ENCODE measurements at regions not wholly inside any gene's neighbourhood (a gene's known extent, or its start where the extent isn't known, plus 50 kb on each side); places are given as distances from the start of the nearest gene placed in this dataset.

DNA sequence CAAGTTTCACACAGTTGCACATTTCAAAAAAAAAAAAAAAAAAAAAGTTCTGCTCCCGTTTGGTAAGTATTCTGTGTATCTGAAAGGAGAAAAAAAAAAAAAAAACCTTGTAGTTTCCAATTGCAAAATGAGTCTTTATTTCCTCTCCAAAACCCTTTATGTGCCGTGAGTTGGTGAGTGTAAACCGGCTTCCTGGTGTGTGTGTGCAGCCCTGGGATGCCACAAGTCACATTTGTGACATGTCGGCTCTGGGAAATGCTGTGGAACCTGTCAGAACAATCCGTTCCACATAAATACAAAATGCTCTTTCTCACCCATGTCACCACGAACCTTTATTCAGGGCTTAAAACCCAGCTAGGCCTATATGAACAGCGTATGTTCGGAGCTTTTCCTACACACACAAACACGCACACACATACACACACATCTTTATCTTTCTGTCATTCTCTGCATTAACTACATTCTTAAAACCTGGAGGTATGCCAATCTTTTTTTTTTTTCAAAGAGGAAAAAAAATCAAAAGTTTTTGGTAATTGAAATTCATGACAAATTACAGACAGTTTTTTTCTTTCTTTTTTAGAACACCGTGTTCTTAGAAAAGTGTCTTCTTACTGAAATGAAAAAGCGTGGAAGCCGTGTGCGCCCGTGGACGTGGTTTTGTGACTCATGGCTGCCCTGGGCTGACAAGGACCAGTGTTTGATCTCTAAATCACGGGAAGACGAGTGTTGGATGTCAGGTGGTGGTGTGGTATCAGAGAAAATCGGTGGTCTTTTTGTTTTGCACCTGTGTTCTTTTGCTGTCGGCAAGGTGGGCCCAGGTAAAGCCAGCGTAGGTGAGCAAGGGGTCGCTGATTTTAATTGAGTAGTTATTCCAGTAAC lies 612.0 kb downstream of the VRK1 start:
- intact Hi-C loops (cut with micrococcal nuclease), result loop anchor here (1.0 to 10.0 kb wide), 10 partner anchors 29 to 1856 kb away; no protein-coding TSS in a partner anchor

DNA sequence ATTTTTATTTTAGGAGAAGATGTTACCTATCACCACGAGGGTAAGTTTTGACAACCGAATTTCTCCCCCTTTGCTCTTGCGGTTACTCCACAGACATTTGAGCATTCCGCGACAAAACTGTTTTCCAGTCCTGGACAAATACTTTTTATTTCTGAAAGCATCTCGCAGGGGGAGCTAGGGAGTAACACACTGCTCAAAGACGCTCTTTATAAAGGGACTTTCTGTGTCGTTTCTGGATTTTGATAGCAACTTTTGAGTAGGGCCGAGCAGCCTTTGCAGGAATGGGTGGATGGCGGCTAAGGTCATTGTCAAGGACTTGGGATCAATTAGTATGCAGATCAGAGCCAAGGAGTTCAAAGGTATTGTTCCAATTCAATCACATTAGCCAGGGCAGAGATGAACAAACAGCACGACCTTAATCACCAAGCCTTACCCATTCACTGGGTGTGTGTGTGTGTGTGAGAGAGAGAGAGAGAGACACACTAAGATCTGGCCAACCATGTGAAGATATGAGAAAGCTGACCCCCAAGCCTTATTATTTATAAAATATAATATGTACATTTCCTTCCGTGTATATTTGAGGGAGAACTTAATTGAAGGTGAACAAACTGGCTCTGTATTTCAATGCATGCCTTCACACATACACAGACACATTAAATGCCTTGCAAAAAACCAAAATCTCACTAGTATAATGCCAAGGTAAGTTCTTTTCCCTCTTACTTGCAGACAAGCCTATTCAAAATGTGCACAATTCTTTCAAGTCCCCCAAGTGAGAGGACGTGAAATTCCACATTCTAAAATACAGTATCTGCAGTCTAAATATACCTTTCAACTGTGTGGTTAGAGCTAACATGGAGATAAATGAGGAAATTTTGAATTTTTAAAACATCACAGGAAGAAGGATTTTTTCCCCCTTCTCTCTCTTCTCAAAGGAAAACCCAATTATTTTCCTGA lies 613.8 kb downstream of the VRK1 start:
- no peaks in the 10 kb centered on the region for H3K9me3 Mint-ChIP-seq
- intact Hi-C loops (cut with micrococcal nuclease), result no loop called here
- peaks cover 38% of the 10 kb centered on the region for H3K4me1 Mint-ChIP-seq (ENCODE audit: low read depth)
- no peaks in the 10 kb centered on the region for H3K36me3 Mint-ChIP-seq (ENCODE audit: low read depth)
- DNase-seq (ENCODE audit: low spot score), result no peak
- no peak overlapping the region for H3K27ac Mint-ChIP-seq
- H3K27me3 Mint-ChIP-seq (ENCODE audit: low read depth), result no peaks in the 10 kb centered on the region
- H3K4me3 Mint-ChIP-seq (ENCODE audit: low read depth), result no peak overlapping the region

More for the DNA sequence above, 612.0 kb downstream of the VRK1 start:
- peak; percentile 56 for DNase-seq (ENCODE audit: low spot score)
- Mint-ChIP-seq H3K27me3 (ENCODE audit: low read depth) (no peaks in the 10 kb centered on the region), H3K4me1 (ENCODE audit: low read depth) (peaks cover 32% of the 10 kb centered on the region), H3K9me3 (no peaks in the 10 kb centered on the region), H3K36me3 (ENCODE audit: low read depth) (no peaks in the 10 kb centered on the region), H3K4me3 (ENCODE audit: low read depth) (peak overlapping the region; percentile 64), H3K27ac (peak overlapping the region; percentile 92)

DNA sequence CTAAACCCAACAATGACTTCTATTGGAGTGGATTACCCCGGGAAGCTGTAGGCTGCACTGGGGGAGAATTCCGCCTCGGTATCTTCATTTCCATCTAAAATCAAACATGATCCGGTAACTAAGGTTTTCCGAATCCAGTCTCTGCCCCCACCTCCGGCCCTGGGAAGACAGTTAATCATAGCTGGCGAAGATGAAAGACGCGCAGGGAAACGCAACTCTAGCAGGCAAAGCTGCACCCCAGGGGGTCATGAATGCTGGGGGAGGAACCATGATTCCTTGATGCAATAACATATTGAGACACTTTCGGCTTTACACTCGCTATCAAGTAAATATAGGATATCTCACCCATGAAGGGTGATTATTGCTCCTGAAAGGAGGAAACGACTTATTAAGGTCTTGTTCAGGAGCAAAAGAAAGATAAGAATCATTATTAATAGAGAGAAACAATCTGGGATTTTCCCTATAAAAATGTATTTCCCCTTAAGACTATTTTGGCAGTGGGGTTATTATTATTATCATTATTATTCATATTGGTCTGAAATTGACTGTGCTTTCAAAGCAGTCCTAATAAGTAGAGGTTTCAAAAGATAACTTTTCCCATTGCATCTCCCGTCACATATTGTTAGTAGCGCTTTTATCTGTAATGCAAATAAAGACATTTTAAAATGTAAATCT lies 614.9 kb downstream of the VRK1 start:
- Mint-ChIP-seq H3K4me1 (ENCODE audit: low read depth) (peaks cover 48% of the 10 kb centered on the region), H3K36me3 (ENCODE audit: low read depth) (no peaks in the 10 kb centered on the region), H3K27me3 (ENCODE audit: low read depth) (no peaks in the 10 kb centered on the region), H3K4me3 (ENCODE audit: low read depth) (no peak overlapping the region), H3K9me3 (no peaks in the 10 kb centered on the region), H3K27ac (no peak overlapping the region)
- DNase-seq (ENCODE audit: low spot score), result no peak
- intact Hi-C loops (cut with micrococcal nuclease), result no loop called here

DNA sequence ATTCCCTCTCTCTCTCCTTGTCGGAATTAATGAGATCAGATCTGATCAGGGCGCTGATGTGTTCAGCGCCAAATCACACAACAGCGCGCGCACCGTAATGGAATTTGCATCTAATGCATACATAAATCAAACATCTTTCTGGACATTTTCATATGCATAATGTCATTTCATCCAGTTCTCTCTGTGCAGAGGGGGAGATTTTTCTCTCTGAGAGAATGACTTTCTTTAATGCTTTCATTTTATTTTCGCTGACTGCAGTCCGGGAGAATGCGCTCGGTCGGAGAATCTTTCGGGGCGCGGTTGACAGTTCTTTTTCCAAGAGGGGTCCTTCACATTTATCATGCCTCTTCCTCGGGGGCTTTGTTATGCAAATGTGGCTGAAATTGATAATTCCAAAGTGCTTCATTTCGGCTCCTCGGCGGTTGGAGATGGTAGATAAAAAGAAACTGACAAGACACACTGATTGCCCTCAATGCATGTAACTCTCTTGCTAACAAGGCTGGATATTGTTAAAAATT lies 615.9 kb downstream of the VRK1 start:
- Mint-ChIP-seq H3K4me3 (ENCODE audit: low read depth) (no peak overlapping the region), H3K27ac (no peak overlapping the region), H3K27me3 (ENCODE audit: low read depth) (no peaks in the 10 kb centered on the region), H3K9me3 (no peaks in the 10 kb centered on the region), H3K4me1 (ENCODE audit: low read depth) (peaks cover 47% of the 10 kb centered on the region), H3K36me3 (ENCODE audit: low read depth) (no peaks in the 10 kb centered on the region)
- no peak for DNase-seq (ENCODE audit: low spot score)
- intact Hi-C loops (cut with micrococcal nuclease), result no loop called here

DNA sequence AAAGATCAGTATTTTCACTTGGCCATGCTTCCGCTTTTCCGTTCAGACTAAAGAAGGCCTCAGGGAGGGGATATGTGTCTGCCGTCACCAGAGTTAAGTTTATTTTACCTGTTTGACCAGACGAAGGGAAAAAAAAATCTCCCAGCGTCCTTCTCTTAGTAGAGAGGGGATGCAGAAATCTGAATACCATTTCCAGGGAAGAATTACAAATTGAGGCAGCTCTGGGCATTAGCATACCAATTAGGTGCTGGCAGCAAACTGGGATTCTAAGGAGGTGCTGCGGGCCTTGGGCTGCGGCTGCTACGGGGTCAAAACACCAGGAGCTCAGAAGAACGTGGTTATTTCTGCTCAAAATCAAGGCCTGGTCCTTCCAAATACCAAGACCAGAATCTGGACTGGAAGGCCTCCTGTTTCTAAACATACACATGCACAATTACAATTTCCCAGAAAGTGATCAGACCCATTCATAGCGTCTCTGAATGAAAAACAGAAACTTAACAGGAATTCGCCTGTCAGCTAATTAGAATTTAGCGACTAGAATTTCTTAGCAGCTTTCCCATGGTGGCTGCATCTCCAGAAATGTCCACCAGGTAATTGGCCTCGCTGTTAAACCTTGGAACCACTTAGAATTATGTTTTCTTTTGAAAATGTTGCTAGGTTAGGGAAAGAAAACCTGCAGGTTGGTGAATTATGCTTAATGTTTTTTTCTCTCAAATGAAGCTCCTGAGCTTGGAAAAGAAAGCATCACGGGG lies 617.0 kb downstream of the VRK1 start:
- no peaks in the 10 kb centered on the region for H3K9me3 Mint-ChIP-seq
- peaks cover 41% of the 10 kb centered on the region for H3K4me1 Mint-ChIP-seq (ENCODE audit: low read depth)
- no peaks in the 10 kb centered on the region for H3K27me3 Mint-ChIP-seq (ENCODE audit: low read depth)
- intact Hi-C loops (cut with micrococcal nuclease), result no loop called here
- H3K27ac Mint-ChIP-seq, result peak overlapping the region; percentile 14
- peak overlapping the region; percentile 7 for H3K4me3 Mint-ChIP-seq (ENCODE audit: low read depth)
- no peaks in the 10 kb centered on the region for H3K36me3 Mint-ChIP-seq (ENCODE audit: low read depth)
- DNase-seq (ENCODE audit: low spot score), result no peak

DNA sequence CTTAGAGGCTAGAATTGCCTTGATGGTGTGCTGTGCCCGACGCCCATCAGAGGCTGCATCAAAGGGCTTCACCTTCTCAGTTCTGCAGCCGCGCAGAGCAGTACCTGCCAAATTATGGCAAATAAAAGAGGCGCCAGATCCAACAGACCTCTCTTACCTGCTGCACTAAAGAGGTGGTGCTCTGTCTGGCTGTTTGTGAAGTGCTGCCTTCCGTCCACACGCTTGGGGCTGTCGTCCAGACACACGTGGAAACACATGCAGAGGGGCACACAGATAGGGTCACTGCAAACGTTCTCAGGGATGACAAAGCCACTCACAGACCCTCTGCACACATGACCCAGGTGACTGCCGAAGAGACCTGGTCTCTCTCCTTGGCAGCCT lies 617.5 kb downstream of the VRK1 start:
- H3K36me3 Mint-ChIP-seq (ENCODE audit: low read depth), result no peaks in the 10 kb centered on the region
- H3K4me3 Mint-ChIP-seq (ENCODE audit: low read depth), result peak overlapping the region; percentile 7
- peaks cover 41% of the 10 kb centered on the region for H3K4me1 Mint-ChIP-seq (ENCODE audit: low read depth)
- DNase-seq (ENCODE audit: low spot score), result no peak
- no peaks in the 10 kb centered on the region for H3K9me3 Mint-ChIP-seq
- no peaks in the 10 kb centered on the region for H3K27me3 Mint-ChIP-seq (ENCODE audit: low read depth)
- no peak overlapping the region for H3K27ac Mint-ChIP-seq
- intact Hi-C loops (cut with micrococcal nuclease), result no loop called here

DNA sequence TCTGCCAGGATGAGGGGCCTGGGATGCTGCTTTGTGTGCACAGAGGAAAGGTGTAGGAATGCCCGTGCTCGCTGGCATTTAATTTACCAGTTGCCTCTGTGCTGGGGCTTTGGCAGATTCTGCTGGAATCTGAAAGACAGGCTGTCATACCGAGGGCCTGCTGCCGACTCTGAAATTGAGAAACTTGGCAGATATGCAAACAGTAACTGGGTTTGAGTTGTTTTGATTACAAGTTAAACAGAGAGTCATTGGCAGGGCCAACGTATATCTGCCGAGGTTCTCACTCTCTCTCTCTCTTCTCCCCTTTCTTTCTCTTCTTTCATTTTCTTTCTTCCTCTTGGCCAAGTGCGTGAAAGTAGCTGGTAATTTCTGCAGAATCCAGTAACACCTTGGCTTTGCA lies 618.7 kb downstream of the VRK1 start:
- no peak for DNase-seq (ENCODE audit: low spot score)
- H3K9me3 Mint-ChIP-seq, result no peaks in the 10 kb centered on the region
- peaks cover 44% of the 10 kb centered on the region for H3K4me1 Mint-ChIP-seq (ENCODE audit: low read depth)
- intact Hi-C loops (cut with micrococcal nuclease), result no loop called here
- H3K4me3 Mint-ChIP-seq (ENCODE audit: low read depth), result no peak overlapping the region
- no peaks in the 10 kb centered on the region for H3K27me3 Mint-ChIP-seq (ENCODE audit: low read depth)
- H3K27ac Mint-ChIP-seq, result peak overlapping the region; percentile 24
- H3K36me3 Mint-ChIP-seq (ENCODE audit: low read depth), result no peaks in the 10 kb centered on the region

DNA sequence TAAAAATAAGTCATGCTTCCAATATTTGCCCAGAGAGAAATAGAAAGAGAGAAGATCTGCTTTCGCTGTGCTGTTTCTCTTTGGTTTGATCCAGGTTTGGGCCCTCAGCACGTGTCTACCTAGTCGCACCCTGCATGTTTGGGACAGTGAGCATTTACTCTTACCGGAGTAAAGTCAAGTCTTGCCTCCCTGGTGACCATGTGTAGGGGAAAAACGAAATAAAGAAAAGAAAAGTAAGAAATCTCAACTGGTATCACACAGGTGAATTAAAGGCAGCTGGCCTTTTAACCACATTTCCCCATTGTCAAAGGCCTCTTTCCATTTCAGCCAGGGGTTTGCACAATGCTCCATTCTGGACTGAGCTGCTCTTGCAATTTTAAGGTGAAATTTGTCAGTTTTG lies 619.4 kb downstream of the VRK1 start:
- no peaks in the 10 kb centered on the region for H3K27me3 Mint-ChIP-seq (ENCODE audit: low read depth)
- peak overlapping the region; percentile 77 for H3K27ac Mint-ChIP-seq
- no peak for DNase-seq (ENCODE audit: low spot score)
- intact Hi-C loops (cut with micrococcal nuclease), result no loop called here
- H3K36me3 Mint-ChIP-seq (ENCODE audit: low read depth), result no peaks in the 10 kb centered on the region
- no peaks in the 10 kb centered on the region for H3K9me3 Mint-ChIP-seq
- no peak overlapping the region for H3K4me3 Mint-ChIP-seq (ENCODE audit: low read depth)
- H3K4me1 Mint-ChIP-seq (ENCODE audit: low read depth), result peaks cover 44% of the 10 kb centered on the region

DNA sequence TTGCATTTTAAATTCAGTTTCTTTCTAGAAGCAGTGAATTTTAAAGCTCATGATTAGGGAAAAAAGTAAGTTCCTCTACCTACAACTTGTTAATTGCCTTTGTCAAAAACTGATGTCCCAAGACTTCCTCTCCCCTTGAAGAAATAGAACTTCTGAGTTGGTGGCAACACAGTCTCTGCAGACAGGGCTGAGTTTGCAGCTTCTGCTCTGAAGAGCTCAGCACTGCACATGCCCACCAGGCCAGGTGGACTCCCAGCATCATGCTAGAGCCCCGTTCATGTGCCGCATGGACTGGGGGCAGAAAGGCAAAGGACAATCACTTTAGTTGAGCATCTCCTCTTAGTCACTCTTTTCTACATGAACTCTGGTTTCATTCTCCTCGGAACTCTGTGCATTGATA lies 620.1 kb downstream of the VRK1 start:
- Mint-ChIP-seq H3K36me3 (ENCODE audit: low read depth) (no peaks in the 10 kb centered on the region), H3K4me1 (ENCODE audit: low read depth) (peaks cover 44% of the 10 kb centered on the region), H3K27me3 (ENCODE audit: low read depth) (no peaks in the 10 kb centered on the region), H3K9me3 (no peaks in the 10 kb centered on the region), H3K4me3 (ENCODE audit: low read depth) (no peak overlapping the region), H3K27ac (peak overlapping the region; percentile 64)
- intact Hi-C loops (cut with micrococcal nuclease), result no loop called here
- no peak for DNase-seq (ENCODE audit: low spot score)

DNA sequence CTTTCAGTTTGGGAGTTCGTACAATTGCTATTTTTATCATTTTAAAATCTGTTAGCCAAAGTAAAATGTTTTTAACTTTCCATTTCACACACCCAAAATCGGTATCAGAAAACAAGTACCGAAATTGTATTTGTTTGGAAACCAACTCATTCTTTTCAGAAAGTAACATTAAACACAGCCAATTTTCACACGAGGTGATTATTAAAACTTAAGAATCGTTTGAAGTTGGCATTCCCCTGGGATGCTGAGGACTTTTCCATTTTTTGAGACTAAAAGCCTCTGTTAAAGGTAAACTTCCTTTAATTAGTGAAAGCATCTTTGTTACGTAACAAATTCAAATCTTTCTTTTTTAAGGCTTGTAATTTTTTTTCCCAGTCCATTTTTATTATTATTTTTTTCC lies 623.0 kb downstream of the VRK1 start:
- no peaks in the 10 kb centered on the region for H3K9me3 Mint-ChIP-seq
- H3K27ac Mint-ChIP-seq, result no peak overlapping the region
- H3K4me1 Mint-ChIP-seq (ENCODE audit: low read depth), result peaks cover 30% of the 10 kb centered on the region
- intact Hi-C loops (cut with micrococcal nuclease), result no loop called here
- H3K4me3 Mint-ChIP-seq (ENCODE audit: low read depth), result no peak overlapping the region
- H3K27me3 Mint-ChIP-seq (ENCODE audit: low read depth), result no peaks in the 10 kb centered on the region
- no peaks in the 10 kb centered on the region for H3K36me3 Mint-ChIP-seq (ENCODE audit: low read depth)
- DNase-seq (ENCODE audit: low spot score), result no peak

DNA sequence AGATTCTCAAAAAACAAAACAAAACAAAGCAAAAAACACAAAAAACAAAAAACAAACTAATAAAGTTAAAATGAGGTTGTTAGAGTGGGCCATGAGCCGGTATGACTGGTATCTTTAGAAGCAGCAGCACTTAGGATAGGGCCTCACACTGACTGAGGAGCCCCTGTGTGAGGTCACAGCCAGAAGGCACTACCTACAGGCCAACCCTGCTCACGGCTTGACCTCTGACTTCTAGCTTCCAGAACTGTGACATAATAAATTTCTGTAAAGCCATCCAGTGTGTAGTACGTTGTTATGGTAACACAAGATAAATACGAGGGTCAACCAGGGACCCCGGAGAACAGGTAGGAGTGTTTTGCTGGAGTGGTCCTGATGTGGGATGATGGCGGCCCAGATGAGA lies 629.6 kb downstream of the VRK1 start:
- no peak overlapping the region for H3K4me3 Mint-ChIP-seq (ENCODE audit: low read depth)
- no peak overlapping the region for H3K27ac Mint-ChIP-seq
- H3K27me3 Mint-ChIP-seq (ENCODE audit: low read depth), result no peaks in the 10 kb centered on the region
- intact Hi-C loops (cut with micrococcal nuclease), result no loop called here
- no peak for DNase-seq (ENCODE audit: low spot score)
- H3K36me3 Mint-ChIP-seq (ENCODE audit: low read depth), result peaks cover 18% of the 10 kb centered on the region
- H3K4me1 Mint-ChIP-seq (ENCODE audit: low read depth), result peaks cover 2% of the 10 kb centered on the region
- H3K9me3 Mint-ChIP-seq, result peaks cover 18% of the 10 kb centered on the region
